ENCODE measurements at regions not wholly inside any gene's neighbourhood (a gene's known extent, or its start where the extent isn't known, plus 50 kb on each side); places are given as distances from the start of the nearest gene placed in this dataset.

DNA sequence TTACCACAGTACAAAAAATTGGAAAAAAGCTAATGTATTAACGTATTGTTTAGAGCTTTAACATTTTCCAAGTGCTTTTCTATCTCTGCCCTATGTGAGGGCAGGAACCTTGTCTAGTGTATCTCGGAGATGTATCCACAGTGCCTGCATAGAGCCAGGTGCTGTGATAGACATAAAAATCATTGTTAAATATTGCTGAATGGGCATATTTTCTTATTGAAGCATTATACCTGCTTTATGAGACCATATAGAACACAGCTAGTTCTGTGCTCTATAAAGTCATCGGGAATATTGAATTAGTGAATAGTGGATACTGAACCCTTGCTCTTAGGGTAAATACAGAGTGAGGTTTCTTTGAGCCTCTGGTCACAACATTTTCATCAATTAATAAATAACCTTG lies 163.0 kb downstream of the RNF144B start:
- H3K27me3 ChIP-seq: no peaks in the 10 kb centered on the region
- no peaks in the 10 kb centered on the region for H3K4me1 ChIP-seq
- TF ChIP-seq POLR2A (IDR thresholded peaks at IDR 0.05): no peak
- TF ChIP-seq, protein P1, sequence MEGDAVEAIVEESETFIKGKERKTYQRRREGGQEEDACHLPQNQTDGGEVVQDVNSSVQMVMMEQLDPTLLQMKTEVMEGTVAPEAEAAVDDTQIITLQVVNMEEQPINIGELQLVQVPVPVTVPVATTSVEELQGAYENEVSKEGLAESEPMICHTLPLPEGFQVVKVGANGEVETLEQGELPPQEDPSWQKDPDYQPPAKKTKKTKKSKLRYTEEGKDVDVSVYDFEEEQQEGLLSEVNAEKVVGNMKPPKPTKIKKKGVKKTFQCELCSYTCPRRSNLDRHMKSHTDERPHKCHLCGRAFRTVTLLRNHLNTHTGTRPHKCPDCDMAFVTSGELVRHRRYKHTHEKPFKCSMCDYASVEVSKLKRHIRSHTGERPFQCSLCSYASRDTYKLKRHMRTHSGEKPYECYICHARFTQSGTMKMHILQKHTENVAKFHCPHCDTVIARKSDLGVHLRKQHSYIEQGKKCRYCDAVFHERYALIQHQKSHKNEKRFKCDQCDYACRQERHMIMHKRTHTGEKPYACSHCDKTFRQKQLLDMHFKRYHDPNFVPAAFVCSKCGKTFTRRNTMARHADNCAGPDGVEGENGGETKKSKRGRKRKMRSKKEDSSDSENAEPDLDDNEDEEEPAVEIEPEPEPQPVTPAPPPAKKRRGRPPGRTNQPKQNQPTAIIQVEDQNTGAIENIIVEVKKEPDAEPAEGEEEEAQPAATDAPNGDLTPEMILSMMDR (IDR thresholded peaks at IDR 0.05): no peak
- no peak for TF ChIP-seq EP300 (IDR thresholded peaks at IDR 0.05)
- TF ChIP-seq POLR2AphosphoS5 (IDR thresholded peaks at IDR 0.05): no peak
- H3K27ac ChIP-seq: no peak overlapping the region
- no peak for DNase-seq
- H3K4me3 ChIP-seq: no peak overlapping the region
- H3K9me3 ChIP-seq: no peaks in the 10 kb centered on the region
- intact Hi-C loops (cut with DNase I): no loop called here
- 88 to 90% methylated on average over 3 of the region's 3 CpGs for WGBS, 2 donors
- H3K36me3 ChIP-seq: no peaks in the 10 kb centered on the region

DNA sequence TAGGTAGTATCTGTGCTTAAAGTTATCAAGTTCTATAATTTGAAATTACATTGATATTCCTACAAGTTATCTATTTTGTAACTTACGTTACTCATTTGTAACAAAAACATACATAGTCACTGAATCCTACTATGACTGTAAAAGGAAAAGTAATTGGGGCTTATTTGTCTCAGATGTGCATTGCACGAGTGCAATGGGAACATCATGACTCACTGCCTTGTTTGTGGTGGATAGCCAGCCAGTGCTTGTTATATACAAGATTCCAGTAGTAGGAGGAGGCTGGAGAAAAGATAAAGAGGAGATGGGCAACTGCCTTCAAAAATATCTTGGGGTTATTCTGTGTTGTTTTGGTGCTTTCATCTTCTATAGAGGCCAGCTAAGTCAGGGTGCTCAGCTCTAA lies 164.1 kb downstream of the RNF144B start:
- Histone ChIP-seq H3K36me3 (no peaks in the 10 kb centered on the region), H3K4me3 (no peak overlapping the region), H3K27me3 (no peaks in the 10 kb centered on the region), H3K4me1 (no peaks in the 10 kb centered on the region), H3K9me3 (no peaks in the 10 kb centered on the region), H3K27ac (no peak overlapping the region)
- 58 to 76% methylated on average over 2 of the region's 2 CpGs for WGBS, 2 donors
- TF ChIP-seq POLR2AphosphoS5 (IDR thresholded peaks at IDR 0.05): no peak
- TF ChIP-seq, protein P1 (IDR thresholded peaks at IDR 0.05): no peak
- no peak for TF ChIP-seq EP300 (IDR thresholded peaks at IDR 0.05)
- no peak for TF ChIP-seq POLR2A (IDR thresholded peaks at IDR 0.05)
- intact Hi-C loops (cut with DNase I): no loop called here
- DNase-seq: no peak

DNA sequence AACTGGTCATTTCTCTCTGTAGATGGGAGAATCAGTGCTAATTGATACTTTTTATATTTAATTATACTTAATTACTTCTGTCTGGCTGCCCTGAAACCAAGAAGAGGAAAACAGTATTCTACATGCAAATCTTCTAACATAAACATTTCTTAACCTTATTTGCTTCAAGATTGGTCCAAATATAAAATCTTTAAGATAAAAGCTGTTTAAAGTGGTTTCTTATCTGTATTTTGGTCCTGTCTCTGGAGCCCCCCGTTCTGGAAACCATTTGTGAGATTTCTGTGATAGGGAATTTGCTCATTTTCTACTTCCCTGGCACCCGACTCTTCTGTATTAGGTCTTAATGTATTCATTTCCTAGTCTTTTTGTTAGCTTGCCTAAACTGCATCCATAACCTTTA lies 168.6 kb downstream of the RNF144B start:
- no peak overlapping the region for H3K4me3 ChIP-seq
- WGBS, 2 donors: 59 to 69% methylated on average over 2 of the region's 2 CpGs
- no peaks in the 10 kb centered on the region for H3K27me3 ChIP-seq
- no peak for DNase-seq
- TF ChIP-seq EP300 (IDR thresholded peaks at IDR 0.05): no peak
- TF ChIP-seq, protein P1 (IDR thresholded peaks at IDR 0.05): no peak
- no peak for TF ChIP-seq POLR2AphosphoS5 (IDR thresholded peaks at IDR 0.05)
- TF ChIP-seq POLR2A (IDR thresholded peaks at IDR 0.05): no peak
- H3K9me3 ChIP-seq: no peaks in the 10 kb centered on the region
- no peaks in the 10 kb centered on the region for H3K4me1 ChIP-seq
- intact Hi-C loops (cut with DNase I): no loop called here
- H3K27ac ChIP-seq: no peak overlapping the region
- H3K36me3 ChIP-seq: no peaks in the 10 kb centered on the region

DNA sequence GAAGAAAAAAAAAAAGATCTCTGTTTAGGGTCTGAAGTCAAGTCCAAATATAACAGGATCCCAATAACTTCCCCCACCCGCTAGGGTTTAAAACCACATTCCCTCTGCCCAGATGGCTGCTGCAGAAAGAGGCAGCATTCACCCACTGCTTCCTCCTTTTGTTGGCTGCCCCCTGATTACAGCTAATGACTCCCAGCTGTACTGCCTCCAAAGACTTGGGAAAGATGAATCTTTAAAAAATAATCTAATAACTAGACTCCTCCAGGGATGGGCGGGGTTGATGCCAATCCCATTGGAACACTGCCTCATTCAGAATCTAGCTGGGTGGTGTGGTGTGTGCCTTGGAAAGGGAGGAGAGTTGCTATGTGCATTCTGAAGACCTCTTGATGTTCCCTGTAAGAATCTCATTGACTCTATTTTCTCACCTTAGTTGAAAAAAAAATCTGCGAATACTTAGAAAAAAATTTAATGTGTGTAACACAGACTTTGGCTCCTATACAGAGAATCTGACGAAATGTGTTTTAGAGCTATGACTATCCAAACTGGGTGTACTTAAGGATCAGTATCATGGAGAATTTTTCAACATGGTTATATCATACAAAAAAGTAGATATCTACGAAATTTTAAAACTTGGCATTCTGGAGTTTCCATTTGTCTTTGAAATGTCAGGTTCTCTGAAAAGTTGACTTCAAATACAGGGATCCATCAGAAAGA lies 174.0 kb downstream of the RNF144B start:
- Histone ChIP-seq H3K27me3 (no peaks in the 10 kb centered on the region), H3K4me1 (no peaks in the 10 kb centered on the region), H3K4me3 (no peak overlapping the region), H3K27ac (no peak overlapping the region), H3K9me3 (no peaks in the 10 kb centered on the region), H3K36me3 (no peaks in the 10 kb centered on the region)
- no peak for DNase-seq
- intact Hi-C loops (cut with DNase I): no loop called here
- WGBS, 2 donors: 73 to 79% methylated on average over 5 of the region's 5 CpGs
- TF ChIP-seq, protein P1 (IDR thresholded peaks at IDR 0.05): no peak
- TF ChIP-seq POLR2AphosphoS5 (IDR thresholded peaks at IDR 0.05): no peak
- TF ChIP-seq EP300 (IDR thresholded peaks at IDR 0.05): no peak
- TF ChIP-seq POLR2A (IDR thresholded peaks at IDR 0.05): no peak

DNA sequence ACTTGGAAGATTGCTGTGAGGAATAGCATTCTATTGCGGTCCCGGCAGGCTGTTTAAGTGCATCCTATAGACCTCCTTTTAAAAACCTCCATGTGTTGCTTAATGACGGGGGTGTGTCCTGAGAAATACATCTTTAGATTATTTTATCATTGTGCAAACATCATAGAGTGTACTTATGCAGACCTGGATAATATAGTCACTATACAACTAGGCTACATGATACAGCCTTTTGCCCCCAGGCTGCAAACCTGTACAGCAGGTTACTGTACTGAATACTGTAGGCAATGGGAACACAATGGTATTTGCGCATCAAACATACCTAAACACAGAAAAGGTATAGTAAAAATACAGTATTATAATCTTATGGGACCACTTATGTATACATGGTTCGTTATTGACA lies 175.6 kb downstream of the RNF144B start:
- 29 to 80% methylated on average over 5 of the region's 5 CpGs for WGBS, 2 donors
- TF ChIP-seq POLR2AphosphoS5 (IDR thresholded peaks at IDR 0.05) (no peak), EP300 (IDR thresholded peaks at IDR 0.05) (no peak), POLR2A (IDR thresholded peaks at IDR 0.05) (no peak)
- TF ChIP-seq, protein P1 (IDR thresholded peaks at IDR 0.05): no peak
- H3K27me3 ChIP-seq: no peaks in the 10 kb centered on the region
- no peaks in the 10 kb centered on the region for H3K9me3 ChIP-seq
- DNase-seq: no peak
- H3K27ac ChIP-seq: no peak overlapping the region
- no peak overlapping the region for H3K4me3 ChIP-seq
- no peaks in the 10 kb centered on the region for H3K36me3 ChIP-seq
- no peaks in the 10 kb centered on the region for H3K4me1 ChIP-seq
- intact Hi-C loops (cut with DNase I): no loop called here

Data from sigmoid colon (tissue), 6 donors.